GM10248 (cell line): ENCODE measurements at regions not wholly inside any gene's neighbourhood (a gene's known extent, or its start where the extent isn't known, plus 50 kb on each side); places are given as distances from the start of the nearest gene placed in this dataset.

ENCODE experiments used
- CTCF ChIA-PET: fragments of 300-600 bp; sonication (Branson Sonifier 250); formaldehyde crosslinking; extraction: SDS; loops from one replicate; lab custom pipeline; 2021; ENCODE audit warnings: antibody characterized with exemption; lab: Yijun Ruan, JAX
- POLR2A ChIA-PET: fragments of 350-650 bp; sonication (Branson Sonifier 250); formaldehyde crosslinking; extraction: SDS; loops from one replicate; lab custom pipeline; 2020; ENCODE audit warnings: antibody characterized with exemption; lab: Yijun Ruan, JAX
- DNase-seq: peaks from one replicate; pipeline ENCODE4 v3.0.0; 2012; ENCODE audit errors: extremely low spot score
- CTCF ChIP-seq: IDR thresholded peaks from 2 replicates; pipeline ENCODE4 v1.5.1; 2012; ENCODE audit warnings: mild to moderate bottlenecking, low read depth; ENCODE audit errors: extremely low read depth, missing control alignments, control extremely low read depth

- no peak for TF ChIP-seq CTCF
- ChIA-PET CTCF (interaction anchor here (1.1 to 1.4 kb wide), 2 partner anchors 10 to 11 kb away, joined by 3 to 6 read pairs; no protein-coding TSS in a partner anchor), POLR2A (no interaction called here)
- no peak for DNase-seq
Measured at GRCh38 chr15:66906668-66907614, 158.5 kb upstream of the SMAD3 start.

- DNase-seq, result no peak
- no peak for TF ChIP-seq CTCF
- POLR2A ChIA-PET, result no interaction called here
Measured at GRCh38 chr15:66907826-66908743, 157.3 kb upstream of the SMAD3 start.

GRCh38 chr15:66908744-66909095, 156.7 kb upstream of the SMAD3 start:
- TF ChIP-seq CTCF, result no peak
- POLR2A ChIA-PET, result no interaction called here

More at GRCh38 chr15:66907826-66908743, 157.3 kb upstream of the SMAD3 start:
- CTCF ChIA-PET, result interaction anchor here (1.3 to 2.3 kb wide), 3 partner anchors 10 to 17 kb away, joined by 5 to 6 read pairs (median 5); no protein-coding TSS in a partner anchor

GRCh38 chr15:66909381-66909890, 156.0 kb upstream of the SMAD3 start:
- ChIA-PET CTCF (interaction anchor here (2.3 kb wide), 1 partner anchor 16 kb away, joined by 5 read pairs; no protein-coding TSS in a partner anchor), POLR2A (no interaction called here)
- DNase-seq, result no peak
- TF ChIP-seq CTCF, result no peak

More at GRCh38 chr15:66908744-66909095, 156.7 kb upstream of the SMAD3 start:
- CTCF ChIA-PET, result interaction anchor here (1.3 to 2.3 kb wide), 3 partner anchors 9 to 17 kb away, joined by 5 to 6 read pairs (median 5); no protein-coding TSS in a partner anchor
- DNase-seq, result no peak

- TF ChIP-seq CTCF, result no peak
- DNase-seq, result no peak
- ChIA-PET CTCF (interaction anchor here (1.7 to 1.9 kb wide), 3 partner anchors 9 to 60 kb away, joined by 4 to 10 read pairs (median 4); no protein-coding TSS in a partner anchor), POLR2A (no interaction called here)
Measured at GRCh38 chr15:66911131-66911700, 154.2 kb upstream of the SMAD3 start.
